DMS153 (cell line): ENCODE measurements at regions not wholly inside any gene's neighbourhood (a gene's known extent, or its start where the extent isn't known, plus 50 kb on each side); places are given as distances from the start of the nearest gene placed in this dataset.

Experiments
- DNase-seq: peaks from one replicate; lab custom pipeline; 2025; lab: John Stamatoyannopoulos, UW

DNA sequence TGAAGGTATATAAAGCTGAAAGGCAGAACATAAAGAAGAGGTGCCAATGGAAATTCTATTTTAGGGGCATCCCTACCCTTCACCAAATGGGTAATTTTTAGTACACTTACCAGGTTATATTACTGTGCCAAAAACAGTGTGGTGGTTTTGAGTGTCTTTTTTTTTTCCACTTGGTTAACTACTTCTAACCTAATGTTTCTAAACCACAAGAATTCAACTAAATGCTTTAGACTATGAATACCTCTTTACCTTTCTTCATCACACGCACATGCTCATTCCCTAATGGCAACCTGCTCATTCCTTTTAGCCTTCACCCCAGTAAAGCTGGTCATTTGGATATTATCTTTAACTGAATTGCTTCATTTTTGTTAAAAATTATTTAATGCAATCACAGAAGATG lies 215.6 kb downstream of the PIK3R1 start:
- DNase-seq = no peak

GRCh38 chr5:68431601-68432337 lies 216.2 kb downstream of the PIK3R1 start:
- DNase-seq = no peak

GRCh38 chr5:68432682-68433081 lies 217.1 kb downstream of the PIK3R1 start:
- no peak for DNase-seq

DNA sequence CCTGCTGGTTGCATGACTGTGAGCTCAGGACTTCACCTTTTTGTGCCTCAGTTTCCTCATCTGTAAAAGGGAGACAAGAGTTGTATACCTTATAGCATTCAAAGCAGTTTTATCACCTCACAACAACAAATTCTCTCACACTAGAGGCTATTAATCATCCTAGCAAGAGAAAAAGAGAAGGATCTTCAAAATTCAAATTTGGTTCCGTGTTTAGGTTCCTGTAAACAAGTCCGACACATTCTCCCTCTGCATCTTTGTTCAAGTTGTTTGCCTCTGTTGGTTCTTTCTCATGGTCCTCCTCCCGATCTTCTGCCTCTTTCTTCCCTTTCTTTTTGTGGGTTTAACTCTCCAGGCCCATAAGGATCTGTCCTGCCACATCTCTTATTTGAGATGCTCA lies 218.0 kb downstream of the PIK3R1 start:
- DNase-seq = no peak

DNA sequence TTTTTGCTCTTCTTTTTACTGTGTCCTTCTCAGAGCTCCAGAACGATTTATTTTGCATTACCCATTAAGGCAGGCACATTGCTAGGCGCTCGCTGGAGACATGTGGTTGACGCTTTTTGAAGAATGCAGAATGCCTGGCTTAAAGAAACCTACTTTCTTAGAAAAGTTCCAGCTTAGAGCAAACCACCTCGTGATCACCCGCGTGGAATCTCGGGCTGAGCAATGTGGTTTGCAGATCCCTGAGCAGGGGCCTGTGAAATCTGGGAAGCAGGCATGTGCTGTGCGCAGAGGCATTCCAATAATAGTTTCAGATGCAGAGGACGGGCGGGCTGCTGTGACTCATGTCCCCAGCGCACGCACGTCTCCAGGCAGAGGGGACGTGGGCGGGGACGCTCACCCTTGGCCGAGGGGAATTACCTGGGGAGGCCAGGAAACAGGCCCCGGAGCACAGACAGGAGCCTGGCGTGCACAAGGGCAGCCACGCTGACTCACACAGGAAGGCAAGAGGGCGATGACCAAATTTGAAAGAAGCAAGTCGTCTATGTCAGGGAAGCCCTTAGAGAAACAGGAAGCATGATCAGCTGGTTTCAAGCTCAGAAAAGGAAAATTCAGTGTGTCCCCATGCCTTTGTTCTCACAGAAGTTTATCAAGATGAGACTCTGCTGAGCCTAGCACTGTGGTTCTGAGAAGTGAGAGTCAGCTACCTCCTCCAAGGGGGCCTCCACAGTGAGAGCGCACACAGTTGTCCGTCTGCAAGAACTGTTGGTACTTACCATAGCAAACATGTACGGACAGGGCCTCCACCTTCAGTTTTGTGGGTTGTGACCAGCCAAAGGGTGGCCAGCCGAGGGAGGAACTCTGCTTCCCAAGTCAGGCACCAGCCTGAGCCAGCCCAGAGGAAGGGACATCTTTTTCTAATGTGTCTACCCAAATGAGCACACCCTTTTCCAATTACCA lies 218.6 kb downstream of the PIK3R1 start:
- no peak for DNase-seq

GRCh38 chr5:68435611-68436010 lies 220.1 kb downstream of the PIK3R1 start:
- DNase-seq = no peak

DNA sequence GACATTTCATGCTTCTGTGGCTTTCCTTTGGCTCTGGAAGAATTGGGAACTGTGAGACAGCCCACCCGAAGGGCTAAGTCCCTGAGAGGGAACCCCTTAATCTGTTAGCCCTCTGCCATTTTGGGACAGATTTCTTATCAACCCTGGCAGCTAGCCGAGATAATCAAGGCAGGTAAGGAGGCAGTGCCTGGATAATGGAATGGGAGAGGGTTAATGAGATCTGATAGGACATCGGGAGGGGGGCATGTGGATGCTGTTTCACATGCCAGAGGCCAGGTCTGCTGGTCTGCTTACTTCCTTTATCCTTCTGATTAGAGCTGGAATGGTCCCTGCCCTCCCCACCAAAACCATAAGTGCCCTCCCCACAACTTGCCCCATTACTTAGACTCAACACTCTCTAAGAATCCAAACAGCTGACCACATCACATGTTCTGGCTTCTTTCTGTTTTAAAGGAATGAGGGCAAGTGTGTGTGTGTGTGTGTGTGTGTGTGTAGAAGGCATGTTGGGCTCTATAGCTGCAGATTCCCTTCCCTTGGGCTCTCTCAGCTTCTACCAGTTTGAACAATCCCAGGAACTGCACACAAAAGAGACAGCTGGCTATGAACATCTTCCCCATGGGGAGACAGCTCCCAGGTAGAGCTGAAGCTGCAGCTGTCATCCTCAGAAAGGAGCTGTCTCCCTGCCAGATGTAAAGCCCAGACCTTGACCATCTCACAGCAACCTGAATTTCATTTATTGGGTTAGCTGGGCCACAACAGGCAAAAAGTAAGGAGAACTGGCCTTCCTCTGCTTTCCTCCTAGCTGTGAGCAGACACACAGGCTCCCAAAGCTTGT lies 221.3 kb downstream of the PIK3R1 start:
- DNase-seq = no peak

DNA sequence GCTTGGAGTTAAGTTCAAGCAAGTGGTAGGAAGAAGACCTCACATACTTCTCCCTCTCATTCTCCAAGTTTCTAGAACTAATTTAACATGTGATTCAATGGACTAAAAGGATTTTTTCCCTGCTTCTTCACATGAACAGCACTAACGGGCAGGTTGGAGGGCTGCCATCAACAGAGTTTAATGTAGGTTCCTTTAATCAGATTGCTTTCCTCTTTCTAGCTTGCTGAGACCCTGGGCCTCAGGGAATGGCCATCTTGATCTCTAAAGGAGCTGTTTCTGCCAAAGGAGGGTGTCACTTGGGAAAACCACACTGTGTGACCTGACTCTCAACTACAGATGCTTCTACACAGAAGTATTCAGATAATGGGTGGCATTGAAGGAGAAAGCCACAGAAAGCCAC lies 223.3 kb downstream of the PIK3R1 start:
- DNase-seq = no peak

DNA sequence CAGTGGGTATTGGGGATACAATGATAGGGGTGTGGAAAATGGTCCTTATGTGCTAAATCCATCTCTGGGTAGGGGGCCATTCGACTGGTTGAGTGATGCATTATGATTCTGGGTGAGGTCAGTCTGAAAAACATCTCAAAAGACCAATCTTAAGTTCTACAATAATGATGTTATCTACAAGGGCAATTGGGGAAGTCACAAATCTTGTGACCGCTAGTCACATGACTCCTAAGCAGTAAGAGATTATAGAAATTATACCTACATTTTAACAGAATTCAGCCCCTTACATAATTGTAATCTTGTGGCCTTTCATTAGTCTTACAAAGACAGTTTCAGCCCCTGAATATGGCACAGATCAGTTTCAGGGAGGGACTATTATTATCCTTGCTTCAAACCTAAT lies 224.7 kb downstream of the PIK3R1 start:
- DNase-seq = no peak

GRCh38 chr5:68440651-68441050 lies 225.1 kb downstream of the PIK3R1 start:
- DNase-seq = no peak

GRCh38 chr5:68441309-68442073 lies 225.9 kb downstream of the PIK3R1 start:
- DNase-seq = no peak

DNA sequence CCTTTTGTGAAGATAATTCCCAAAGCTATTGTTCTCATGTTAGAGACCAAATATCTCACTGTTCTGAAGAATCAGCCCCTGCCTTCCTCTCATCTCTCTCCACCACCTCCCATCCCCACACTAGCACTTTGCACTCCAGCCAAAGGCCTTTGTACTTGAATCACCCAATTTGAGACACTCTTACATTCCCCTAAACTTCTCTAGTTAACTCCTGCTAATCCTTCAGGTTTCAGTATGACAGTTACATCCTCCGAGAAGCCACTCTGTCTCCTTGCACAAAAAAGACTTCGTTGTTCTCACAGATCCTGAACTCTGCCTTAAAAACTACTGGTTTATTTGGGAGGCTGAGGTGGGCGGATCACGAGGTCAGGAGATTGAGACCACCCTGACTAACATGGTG lies 227.5 kb downstream of the PIK3R1 start:
- DNase-seq = no peak

GRCh38 chr5:68444048-68444447 lies 228.5 kb downstream of the PIK3R1 start:
- DNase-seq = no peak

- DNase-seq = no peak
Measured at GRCh38 chr5:68444833-68445232, 229.3 kb downstream of the PIK3R1 start.

- no peak for DNase-seq
Measured at GRCh38 chr5:68445257-68446069, 229.9 kb downstream of the PIK3R1 start.

- DNase-seq = no peak
Measured at GRCh38 chr5:68446070-68446357, 230.5 kb downstream of the PIK3R1 start.

- DNase-seq = no peak
Measured at GRCh38 chr5:68446487-68446894, 230.9 kb downstream of the PIK3R1 start.

- no peak for DNase-seq
Measured at GRCh38 chr5:68447136-68447929, 231.8 kb downstream of the PIK3R1 start.

GRCh38 chr5:68449380-68449779 lies 233.8 kb downstream of the PIK3R1 start:
- no peak for DNase-seq

DNA sequence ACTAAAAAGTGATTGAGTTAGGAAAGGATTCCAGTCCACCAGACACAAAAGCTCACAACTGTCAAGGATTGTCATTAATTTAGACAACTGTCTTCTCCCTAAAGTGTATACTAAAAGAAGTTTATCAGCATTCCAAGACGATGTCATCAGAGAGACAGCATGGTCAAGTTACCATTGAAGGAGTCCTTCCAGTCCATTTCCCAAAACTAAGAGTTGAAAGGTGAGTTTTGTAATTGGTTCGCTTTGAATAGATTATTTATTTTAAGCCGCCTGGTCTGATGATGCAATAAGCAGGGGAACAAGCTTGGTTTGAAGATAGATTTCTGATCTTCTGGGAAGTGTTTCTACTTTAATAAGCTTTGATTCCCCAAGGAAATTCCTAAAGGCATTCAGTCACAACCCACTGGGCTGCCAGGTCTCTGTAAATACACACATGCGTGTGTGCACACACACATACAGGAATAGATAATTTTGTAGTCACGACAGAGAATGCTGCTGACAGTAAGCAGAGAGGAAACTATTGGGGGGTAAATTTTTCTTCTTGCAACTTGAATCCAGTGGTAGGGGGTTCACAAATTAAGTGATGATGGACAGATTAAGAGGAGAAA lies 234.8 kb downstream of the PIK3R1 start:
- no peak for DNase-seq
